GM19397 (cell line): ENCODE measurements at regions not wholly inside any gene's neighbourhood (a gene's known extent, or its start where the extent isn't known, plus 50 kb on each side); places are given as distances from the start of the nearest gene placed in this dataset.

Source experiments
- ATAC-seq: cut with Tn5 transposase; IDR thresholded peaks from one replicate; pipeline ENCODE4 v1.9.1; 2021; ENCODE audit warnings: mild to moderate bottlenecking, moderate library complexity; ENCODE audit not compliant: unreplicated experiment

GRCh38 chr18:28607991-28608390, 431.1 kb upstream of the CDH2 start:
- no peak for ATAC-seq

DNA sequence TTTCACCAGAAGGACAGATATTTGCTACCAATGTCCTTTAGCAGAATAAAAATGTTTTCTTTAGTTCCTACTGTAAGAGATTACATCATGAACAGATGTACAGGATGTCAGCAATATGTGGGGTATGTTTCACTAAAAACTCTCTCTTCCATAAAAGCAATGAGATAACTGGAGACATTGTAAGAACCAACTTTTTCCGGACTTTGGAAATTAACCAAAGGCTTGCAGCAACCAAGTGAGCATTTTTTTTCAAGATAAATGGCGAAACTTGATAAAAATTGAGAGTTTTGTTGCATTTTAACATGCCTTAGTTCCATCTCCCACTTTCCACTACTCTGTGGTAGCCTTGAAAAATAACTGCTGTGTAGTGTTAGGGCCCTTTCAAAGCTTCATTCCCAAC, 429.8 kb upstream of the CDH2 start:
- ATAC-seq, result no peak

GRCh38 chr18:28602391-28602790, 425.5 kb upstream of the CDH2 start:
- no peak for ATAC-seq

GRCh38 chr18:28594034-28594433, 417.1 kb upstream of the CDH2 start:
- ATAC-seq, result no peak

- no peak for ATAC-seq
Measured at GRCh38 chr18:28588884-28589549, 412.1 kb upstream of the CDH2 start.

GRCh38 chr18:28584731-28585130, 407.8 kb upstream of the CDH2 start:
- no peak for ATAC-seq

DNA sequence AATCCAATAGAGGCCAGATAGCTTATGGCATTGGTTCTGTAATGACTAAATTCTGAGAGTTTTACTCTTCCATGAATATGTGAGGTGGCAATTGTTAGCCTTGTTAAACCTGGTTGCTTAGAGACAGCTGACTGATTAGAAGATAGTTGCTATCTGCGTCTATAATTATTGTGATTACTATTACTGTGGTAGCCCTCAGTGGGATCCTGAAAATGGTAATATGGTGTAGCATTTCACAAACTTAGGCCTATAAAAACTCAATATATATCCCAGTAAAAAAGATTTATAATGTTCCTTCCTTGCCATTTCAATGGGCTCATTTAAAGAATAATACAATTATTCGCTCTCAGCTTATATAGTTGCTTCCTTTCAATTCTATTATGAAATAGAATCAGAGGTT, 405.8 kb upstream of the CDH2 start:
- no peak for ATAC-seq

- ATAC-seq, result no peak
Measured at GRCh38 chr18:28581521-28582071, 404.7 kb upstream of the CDH2 start.

- no peak for ATAC-seq
Measured at GRCh38 chr18:28576941-28577340, 400.0 kb upstream of the CDH2 start.

DNA sequence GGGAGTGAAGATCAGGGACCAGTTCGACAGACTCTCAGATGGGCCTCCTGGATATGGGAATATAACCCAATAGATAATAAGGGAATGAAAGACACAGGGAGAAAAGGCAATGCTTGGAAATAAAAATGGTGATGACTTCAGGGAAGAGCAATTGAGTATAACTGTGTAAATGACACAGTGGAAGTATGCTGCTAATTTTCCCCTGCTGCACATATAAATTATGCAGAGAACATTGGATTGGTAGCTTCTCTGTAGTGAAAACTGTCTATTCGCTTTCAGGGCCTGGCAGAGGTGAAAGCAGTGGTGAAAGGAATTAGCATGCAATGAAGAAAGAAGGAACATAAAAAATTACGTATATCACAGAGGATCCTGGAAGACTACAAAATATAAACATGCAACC, 398.2 kb upstream of the CDH2 start:
- no peak for ATAC-seq

GRCh38 chr18:28574175-28574574, 397.2 kb upstream of the CDH2 start:
- no peak for ATAC-seq

DNA sequence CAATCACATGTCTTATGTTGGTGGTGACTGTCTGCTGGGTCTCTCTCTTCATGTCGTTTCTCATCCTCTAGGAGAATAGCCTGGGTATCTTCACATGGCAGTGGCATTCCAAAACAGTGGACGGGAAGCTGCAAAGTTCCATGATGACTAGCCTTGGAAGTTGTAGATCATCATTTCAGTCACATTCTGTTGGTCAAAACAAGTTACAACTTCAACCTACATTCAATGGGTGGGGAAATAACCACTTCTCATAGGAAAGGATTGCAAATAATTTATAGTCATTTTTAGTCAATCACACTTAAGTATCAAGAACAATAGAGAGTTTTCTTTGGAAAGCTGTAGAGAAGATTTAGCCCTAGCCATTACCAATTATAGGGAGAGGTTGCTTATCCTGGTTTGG, 395.0 kb upstream of the CDH2 start:
- no peak for ATAC-seq

- ATAC-seq, result no peak
Measured at GRCh38 chr18:28560331-28560730, 383.4 kb upstream of the CDH2 start.

DNA sequence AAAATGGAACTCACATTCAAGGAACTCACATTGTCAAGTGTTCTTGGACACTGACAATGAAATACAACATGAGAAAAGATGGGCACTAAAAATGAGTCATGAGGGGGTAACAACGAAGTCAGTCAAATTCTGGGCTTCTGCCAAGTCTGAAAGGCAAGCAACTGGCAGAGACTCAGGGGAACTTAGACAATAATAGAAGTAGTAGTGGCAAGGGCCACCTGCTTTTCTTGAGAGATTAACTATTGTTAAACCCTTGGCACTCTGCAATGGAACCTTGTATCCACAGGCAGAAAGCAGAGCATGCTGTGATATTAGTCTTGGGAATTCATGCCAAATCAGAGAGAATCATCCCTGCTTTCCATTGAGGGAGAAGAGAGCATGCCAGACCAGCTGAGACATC, 382.6 kb upstream of the CDH2 start:
- ATAC-seq, result no peak

GRCh38 chr18:28541934-28542333, 365.0 kb upstream of the CDH2 start:
- ATAC-seq, result no peak

DNA sequence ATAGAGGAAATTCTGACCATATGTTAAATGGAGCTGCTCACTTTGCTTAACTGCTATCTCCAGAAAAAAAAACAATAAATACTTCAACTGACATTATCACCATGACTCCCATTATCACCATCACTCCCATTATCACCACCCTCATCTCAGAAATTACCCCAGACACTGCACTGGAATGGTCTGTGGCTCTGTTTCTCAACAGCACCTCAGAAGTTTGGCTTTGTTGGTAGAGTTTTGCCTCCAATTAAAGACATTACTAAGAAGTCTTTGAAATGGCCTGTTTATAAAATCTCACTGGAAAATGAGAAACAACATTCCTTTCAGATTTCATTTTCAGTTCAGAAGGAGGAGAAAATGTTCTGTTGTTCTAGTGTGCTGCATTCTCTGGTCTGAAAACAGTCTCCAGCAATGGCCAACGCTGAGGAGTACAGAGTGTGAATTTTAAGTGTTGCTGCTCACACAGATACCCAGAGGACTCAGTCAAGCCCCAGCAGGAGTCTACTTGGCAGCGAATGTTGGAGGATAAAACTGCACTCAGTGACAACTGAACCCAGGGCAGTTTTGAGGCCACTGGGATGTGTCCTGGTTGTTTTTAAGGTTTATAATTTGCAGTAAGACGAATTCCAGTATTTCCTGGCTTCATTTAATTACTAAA, 364.5 kb upstream of the CDH2 start:
- no peak for ATAC-seq

- no peak for ATAC-seq
Measured at GRCh38 chr18:28529644-28530043, 352.7 kb upstream of the CDH2 start.

GRCh38 chr18:28526196-28526595, 349.3 kb upstream of the CDH2 start:
- no peak for ATAC-seq

DNA sequence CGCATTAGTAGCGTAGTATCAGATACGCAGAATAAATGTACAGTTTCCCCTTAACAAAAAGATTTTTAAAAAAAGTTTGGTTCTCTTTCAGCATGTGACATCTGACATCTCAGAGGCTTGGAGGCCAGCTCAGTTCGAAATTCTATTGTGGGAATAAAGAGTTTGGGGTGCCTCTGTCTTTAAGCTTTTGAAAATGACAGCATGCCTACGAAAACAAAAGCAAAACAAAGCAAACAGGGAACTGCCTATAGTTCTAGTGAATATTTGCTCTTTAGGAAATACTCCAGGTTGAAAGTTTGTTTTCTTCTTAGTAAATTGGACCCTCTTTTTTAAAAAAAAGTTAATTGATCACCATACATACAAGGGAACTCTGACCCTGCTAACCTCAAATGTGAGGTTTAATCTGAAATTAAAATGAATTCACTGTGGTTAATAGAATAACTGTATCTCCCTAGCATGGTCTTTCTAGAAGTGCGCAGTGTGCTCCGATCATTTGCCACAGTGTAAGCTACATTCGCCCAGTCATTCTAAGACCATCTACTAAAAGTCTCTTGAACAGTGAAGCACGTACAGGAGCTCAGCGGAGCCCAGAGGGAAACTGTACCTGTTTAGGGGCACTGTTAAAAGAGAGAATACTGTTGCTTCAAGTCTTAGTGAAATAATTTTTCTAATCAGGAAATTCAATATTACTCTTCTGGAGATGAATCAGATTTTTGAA, 347.0 kb upstream of the CDH2 start:
- no peak for ATAC-seq

DNA sequence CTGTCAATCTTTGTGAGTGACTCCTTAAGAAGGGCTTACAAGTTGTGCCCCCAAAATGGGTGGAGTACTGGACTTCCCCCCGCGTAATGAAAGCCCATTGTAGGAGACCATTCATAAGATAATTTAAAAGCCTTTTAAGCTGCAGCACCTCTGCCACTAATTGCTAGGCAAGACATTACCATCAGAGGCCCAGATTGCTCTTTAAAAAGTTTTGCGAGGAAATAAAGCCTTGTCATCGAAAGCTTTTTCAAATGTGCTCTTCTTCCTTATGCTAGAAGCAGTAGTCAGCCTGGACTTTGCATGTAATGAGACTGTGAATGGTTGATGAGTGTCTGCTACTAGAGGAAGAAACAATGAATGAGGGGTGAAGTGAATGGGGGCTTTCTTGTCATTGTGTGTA, 345.3 kb upstream of the CDH2 start:
- ATAC-seq, result no peak

- ATAC-seq, result no peak
Measured at GRCh38 chr18:28519997-28520396, 343.1 kb upstream of the CDH2 start.

DNA sequence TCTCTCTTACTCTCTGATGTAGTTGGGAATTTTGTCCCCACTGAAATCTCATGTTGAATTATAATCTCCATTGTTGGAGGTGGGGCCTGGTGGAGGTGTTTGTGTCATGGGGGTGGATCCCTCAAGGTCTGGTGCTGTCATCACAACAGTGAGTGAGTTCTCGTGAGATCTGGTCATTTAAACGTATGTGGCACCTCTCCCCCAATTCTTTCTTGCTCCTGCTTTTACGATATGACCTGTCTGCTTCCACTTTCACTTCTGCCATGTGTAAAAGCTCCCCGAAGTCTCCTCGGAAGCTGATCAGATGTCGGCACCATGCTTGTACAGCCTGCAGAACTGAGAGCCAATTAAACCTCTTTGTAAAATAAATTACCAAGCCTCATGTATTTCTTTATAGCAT, 337.8 kb upstream of the CDH2 start:
- ATAC-seq, result no peak
